ENCODE measurements at regions not wholly inside any gene's neighbourhood (a gene's known extent, or its start where the extent isn't known, plus 50 kb on each side); places are given as distances from the start of the nearest gene placed in this dataset.

DNA sequence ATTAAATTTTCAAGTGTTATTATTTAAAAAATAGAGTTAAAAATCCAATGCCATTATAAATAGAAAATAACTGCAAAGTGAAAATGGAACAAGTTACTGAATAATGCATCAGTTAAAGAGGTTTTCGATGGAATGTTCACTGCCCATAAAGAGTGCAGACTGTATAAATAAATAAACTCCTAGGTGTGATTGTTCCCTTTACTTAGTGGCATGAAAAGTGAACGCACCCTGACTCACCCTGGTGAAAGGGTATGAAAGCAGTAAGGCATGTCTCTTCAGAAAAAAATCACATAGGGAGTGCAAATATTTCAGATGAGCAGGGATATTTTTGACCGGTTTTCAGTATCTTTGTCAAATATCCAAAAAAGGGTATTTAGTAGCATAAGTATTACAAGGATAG, 387.8 kb downstream of the DCAF12L2 start:
- Histone ChIP-seq H3F3A (ENCODE audit: control insufficient read depth, insufficient read depth) (no peaks in the 10 kb centered on the region), H3K27ac (ENCODE audit: low read depth, low read length) (no peak overlapping the region), H3K27me3 (ENCODE audit: control insufficient read depth, low read length) (no peaks in the 10 kb centered on the region), H3K4me2 (ENCODE audit: low read length) (no peak overlapping the region), H4K20me1 (ENCODE audit: control insufficient read depth, insufficient read depth, low read depth, low read length) (no peaks in the 10 kb centered on the region), H3K9me2 (replicated peaks; ENCODE audit: control insufficient read depth, low read length) (no peaks in the 10 kb centered on the region), H3K79me2 (ENCODE audit: control insufficient read depth, low read length) (no peaks in the 10 kb centered on the region), H3K9me3 (ENCODE audit: control insufficient read depth, insufficient read depth, low read length) (no peaks in the 10 kb centered on the region), H3K4me1 (ENCODE audit: control insufficient read depth, low read length) (no peaks in the 10 kb centered on the region), H3K4me3 (ENCODE audit: low read length) (no peak overlapping the region), H3K36me3 (ENCODE audit: control insufficient read depth, low read length) (no peaks in the 10 kb centered on the region)
- no peak for TF ChIP-seq EZH2phosphoT487 (IDR thresholded peaks at IDR 0.05; ENCODE audit: borderline replicate concordance, low read length)
- TF ChIP-seq, protein P1, sequence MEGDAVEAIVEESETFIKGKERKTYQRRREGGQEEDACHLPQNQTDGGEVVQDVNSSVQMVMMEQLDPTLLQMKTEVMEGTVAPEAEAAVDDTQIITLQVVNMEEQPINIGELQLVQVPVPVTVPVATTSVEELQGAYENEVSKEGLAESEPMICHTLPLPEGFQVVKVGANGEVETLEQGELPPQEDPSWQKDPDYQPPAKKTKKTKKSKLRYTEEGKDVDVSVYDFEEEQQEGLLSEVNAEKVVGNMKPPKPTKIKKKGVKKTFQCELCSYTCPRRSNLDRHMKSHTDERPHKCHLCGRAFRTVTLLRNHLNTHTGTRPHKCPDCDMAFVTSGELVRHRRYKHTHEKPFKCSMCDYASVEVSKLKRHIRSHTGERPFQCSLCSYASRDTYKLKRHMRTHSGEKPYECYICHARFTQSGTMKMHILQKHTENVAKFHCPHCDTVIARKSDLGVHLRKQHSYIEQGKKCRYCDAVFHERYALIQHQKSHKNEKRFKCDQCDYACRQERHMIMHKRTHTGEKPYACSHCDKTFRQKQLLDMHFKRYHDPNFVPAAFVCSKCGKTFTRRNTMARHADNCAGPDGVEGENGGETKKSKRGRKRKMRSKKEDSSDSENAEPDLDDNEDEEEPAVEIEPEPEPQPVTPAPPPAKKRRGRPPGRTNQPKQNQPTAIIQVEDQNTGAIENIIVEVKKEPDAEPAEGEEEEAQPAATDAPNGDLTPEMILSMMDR (IDR thresholded peaks at IDR 0.05; ENCODE audit: low read depth, low read length, poor library complexity, severe bottlenecking) = no peak

DNA sequence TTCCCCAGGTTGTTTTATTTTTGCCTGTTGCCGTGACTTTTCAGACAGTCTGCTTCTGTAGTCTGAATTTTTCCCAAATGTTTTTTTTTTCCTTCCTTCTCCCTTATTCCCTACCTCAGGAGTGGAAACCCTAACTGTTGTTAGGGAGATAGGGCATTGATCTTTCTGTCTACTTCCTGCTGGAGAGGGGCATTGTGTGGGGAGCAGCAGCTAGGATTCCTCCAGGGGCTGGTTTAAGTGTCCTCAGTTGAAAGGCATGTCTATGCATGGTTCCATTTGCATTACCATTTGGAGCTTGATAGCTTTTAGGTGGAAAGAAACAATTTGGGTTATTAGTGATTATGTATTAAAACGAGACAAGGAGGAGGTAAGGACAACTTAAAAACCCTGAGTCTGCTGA, 383.9 kb downstream of the DCAF12L2 start:
- H3K4me3 ChIP-seq (ENCODE audit: low read length) = no peak overlapping the region
- H4K20me1 ChIP-seq (ENCODE audit: control insufficient read depth, insufficient read depth, low read depth, low read length) = no peaks in the 10 kb centered on the region
- no peaks in the 10 kb centered on the region for H3K79me2 ChIP-seq (ENCODE audit: control insufficient read depth, low read length)
- H3K4me1 ChIP-seq (ENCODE audit: control insufficient read depth, low read length) = no peaks in the 10 kb centered on the region
- no peaks in the 10 kb centered on the region for H3K36me3 ChIP-seq (ENCODE audit: control insufficient read depth, low read length)
- H3K27me3 ChIP-seq (ENCODE audit: control insufficient read depth, low read length) = no peaks in the 10 kb centered on the region
- H3K27ac ChIP-seq (ENCODE audit: low read depth, low read length) = no peak overlapping the region
- H3K9me3 ChIP-seq (ENCODE audit: control insufficient read depth, insufficient read depth, low read length) = no peaks in the 10 kb centered on the region
- H3K9me2 ChIP-seq (replicated peaks; ENCODE audit: control insufficient read depth, low read length) = no peaks in the 10 kb centered on the region
- no peak overlapping the region for H3K4me2 ChIP-seq (ENCODE audit: low read length)
- no peaks in the 10 kb centered on the region for H3F3A ChIP-seq (ENCODE audit: control insufficient read depth, insufficient read depth)
- TF ChIP-seq EZH2phosphoT487 (IDR thresholded peaks at IDR 0.05; ENCODE audit: borderline replicate concordance, low read length) = no peak
- TF ChIP-seq, protein P1 (IDR thresholded peaks at IDR 0.05; ENCODE audit: low read depth, low read length, poor library complexity, severe bottlenecking) = no peak

DNA sequence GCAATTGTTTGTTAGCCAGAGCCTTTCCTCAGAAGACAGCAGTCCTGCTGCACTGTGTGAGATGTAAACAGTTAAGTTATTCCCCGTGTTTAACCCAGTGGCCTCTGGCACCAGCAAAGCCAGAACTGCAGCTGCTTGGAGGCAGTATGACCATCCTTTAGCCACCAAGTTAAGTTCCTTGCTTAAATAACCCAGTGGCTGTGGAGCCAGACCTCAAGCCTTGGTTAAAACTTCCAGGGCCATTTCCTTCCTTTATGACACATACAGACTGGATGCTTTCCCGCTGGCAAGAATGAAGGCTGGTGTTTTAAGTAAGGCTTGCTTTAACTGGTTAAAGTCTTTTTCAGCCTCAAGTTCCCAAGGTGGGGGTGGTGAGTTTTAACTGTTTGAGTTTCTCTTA, 379.8 kb downstream of the DCAF12L2 start:
- Histone ChIP-seq H3K9me2 (replicated peaks; ENCODE audit: control insufficient read depth, low read length) (no peaks in the 10 kb centered on the region), H3K9me3 (ENCODE audit: control insufficient read depth, insufficient read depth, low read length) (no peaks in the 10 kb centered on the region), H4K20me1 (ENCODE audit: control insufficient read depth, insufficient read depth, low read depth, low read length) (no peaks in the 10 kb centered on the region), H3K4me2 (ENCODE audit: low read length) (no peak overlapping the region), H3K4me1 (ENCODE audit: control insufficient read depth, low read length) (no peaks in the 10 kb centered on the region), H3K79me2 (ENCODE audit: control insufficient read depth, low read length) (no peaks in the 10 kb centered on the region), H3K4me3 (ENCODE audit: low read length) (no peak overlapping the region), H3K27me3 (ENCODE audit: control insufficient read depth, low read length) (no peaks in the 10 kb centered on the region), H3K36me3 (ENCODE audit: control insufficient read depth, low read length) (no peaks in the 10 kb centered on the region), H3F3A (ENCODE audit: control insufficient read depth, insufficient read depth) (no peaks in the 10 kb centered on the region), H3K27ac (ENCODE audit: low read depth, low read length) (no peak overlapping the region)
- no peak for TF ChIP-seq EZH2phosphoT487 (IDR thresholded peaks at IDR 0.05; ENCODE audit: borderline replicate concordance, low read length)
- TF ChIP-seq, protein P1 (IDR thresholded peaks at IDR 0.05; ENCODE audit: low read depth, low read length, poor library complexity, severe bottlenecking) = no peak

DNA sequence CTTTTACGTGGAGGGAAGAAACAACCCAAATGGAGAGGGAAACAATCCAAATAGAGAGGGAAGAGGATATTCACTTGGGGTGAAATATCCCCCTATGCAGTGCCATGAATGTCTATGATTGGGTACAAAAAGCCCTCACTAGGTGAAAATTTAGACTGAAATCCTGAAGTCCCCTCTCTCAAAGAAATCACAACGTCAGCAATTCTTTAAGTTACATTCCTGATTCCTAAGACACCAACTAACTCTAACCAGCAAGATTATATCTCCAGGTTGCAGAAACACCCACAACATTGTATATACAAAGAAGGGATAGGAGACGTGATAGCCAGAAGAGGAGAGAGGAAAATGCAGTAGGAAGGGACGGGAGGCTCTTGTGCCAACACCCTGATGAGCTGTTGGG, 374.3 kb downstream of the DCAF12L2 start:
- H3K36me3 ChIP-seq (ENCODE audit: control insufficient read depth, low read length) = no peaks in the 10 kb centered on the region
- H3F3A ChIP-seq (ENCODE audit: control insufficient read depth, insufficient read depth) = no peaks in the 10 kb centered on the region
- H3K27me3 ChIP-seq (ENCODE audit: control insufficient read depth, low read length) = no peaks in the 10 kb centered on the region
- no peak overlapping the region for H3K27ac ChIP-seq (ENCODE audit: low read depth, low read length)
- no peak overlapping the region for H3K4me3 ChIP-seq (ENCODE audit: low read length)
- no peaks in the 10 kb centered on the region for H3K9me2 ChIP-seq (replicated peaks; ENCODE audit: control insufficient read depth, low read length)
- H3K4me1 ChIP-seq (ENCODE audit: control insufficient read depth, low read length) = no peaks in the 10 kb centered on the region
- H4K20me1 ChIP-seq (ENCODE audit: control insufficient read depth, insufficient read depth, low read depth, low read length) = no peaks in the 10 kb centered on the region
- H3K79me2 ChIP-seq (ENCODE audit: control insufficient read depth, low read length) = no peaks in the 10 kb centered on the region
- H3K9me3 ChIP-seq (ENCODE audit: control insufficient read depth, insufficient read depth, low read length) = no peaks in the 10 kb centered on the region
- TF ChIP-seq EZH2phosphoT487 (IDR thresholded peaks at IDR 0.05; ENCODE audit: borderline replicate concordance, low read length) = no peak
- TF ChIP-seq, protein P1 (IDR thresholded peaks at IDR 0.05; ENCODE audit: low read depth, low read length, poor library complexity, severe bottlenecking) = no peak
- H3K4me2 ChIP-seq (ENCODE audit: low read length) = no peak overlapping the region
